H54 (cell line): ENCODE measurements at regions not wholly inside any gene's neighbourhood (a gene's known extent, or its start where the extent isn't known, plus 50 kb on each side); places are given as distances from the start of the nearest gene placed in this dataset.
"Not testable (repeated sequence)": the region's sequence is repeated elsewhere in the genome, so short reads cannot be mapped to it uniquely, and the experiment has no call there.

Experiments
- DNase-seq: peaks from one replicate; pipeline ENCODE4 v3.0.0; 2011; ENCODE audit warnings: low spot score, mixed read lengths; ENCODE audit not compliant: insufficient read length
- FAIRE-seq: peaks from 3 replicates; lab custom pipeline; 2011; peaks lifted over from hg19 to GRCh38; lab: Jason Lieb, UNC
- POLR2A ChIP-seq: IDR thresholded peaks from 2 replicates; pipeline ENCODE4 v1.6.1; 2011; ENCODE audit warnings: low read depth, mild to moderate bottlenecking, low read length

GRCh38 chr20:5433352-5433751 lies 116.6 kb upstream of the PROKR2 start:
- no peak for FAIRE-seq
- DNase-seq: no peak
- TF ChIP-seq POLR2A: no peak

DNA sequence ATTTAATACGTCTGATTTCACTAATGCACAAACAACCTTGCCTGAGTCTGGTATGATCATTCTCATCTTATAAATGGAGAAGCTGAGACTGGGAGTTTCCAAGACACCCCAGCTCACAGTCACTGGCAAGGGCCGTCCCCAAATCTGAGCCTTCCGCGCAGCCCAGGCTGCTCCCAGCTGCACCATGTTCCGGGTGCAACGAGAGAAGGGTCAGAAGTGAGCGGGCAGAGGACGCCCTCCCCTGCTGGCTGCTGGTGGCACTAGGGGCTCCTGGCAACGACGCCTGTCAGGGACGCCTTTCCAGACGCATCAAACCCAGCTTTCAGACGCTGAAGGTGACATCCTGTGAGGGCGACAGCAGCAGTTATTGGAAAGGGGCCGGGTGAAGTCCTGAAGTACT lies 115.3 kb upstream of the PROKR2 start:
- TF ChIP-seq POLR2A: no peak
- FAIRE-seq (no peak), DNase-seq (no peak)

DNA sequence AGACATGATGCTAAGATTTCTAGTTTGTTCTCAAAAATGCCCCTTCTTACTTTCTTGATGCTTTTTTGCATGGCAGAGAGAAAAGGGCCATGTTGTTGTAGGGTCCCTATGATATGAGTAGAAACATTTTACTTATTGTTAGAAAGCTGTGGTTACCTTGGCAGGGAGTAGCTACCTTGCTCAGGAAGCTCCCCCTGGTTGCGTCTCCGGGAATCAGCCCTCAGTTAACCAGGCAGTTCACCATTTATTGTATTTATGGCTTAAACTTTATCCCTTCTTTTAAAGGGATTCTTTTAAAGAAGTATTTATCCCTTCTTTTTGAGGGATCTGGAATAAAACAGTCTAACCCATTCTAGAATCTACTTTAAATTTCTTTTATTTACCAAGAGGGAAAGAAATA lies 113.9 kb upstream of the PROKR2 start:
- no peak for FAIRE-seq

DNA sequence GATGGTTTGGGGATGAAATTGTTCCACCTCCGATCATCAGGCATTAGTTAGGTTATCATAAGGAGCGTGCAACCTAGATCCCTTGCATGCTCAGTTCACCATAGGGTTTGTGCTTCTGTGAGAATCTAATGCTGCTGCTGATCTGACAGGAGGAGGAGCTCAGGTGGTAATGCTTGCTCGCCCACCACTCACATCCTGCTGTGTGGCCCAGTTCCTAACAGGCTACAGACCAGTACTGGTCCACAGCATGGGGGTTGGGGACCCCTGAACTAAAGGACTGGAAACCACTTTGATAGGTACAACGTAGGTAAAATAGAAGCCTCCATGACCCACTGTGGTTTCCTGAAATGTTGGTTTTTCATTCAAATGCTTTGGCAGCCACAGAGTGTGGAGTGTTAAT lies 109.3 kb upstream of the PROKR2 start:
- DNase-seq (no peak), FAIRE-seq (no peak)
- TF ChIP-seq POLR2A: no peak

More for the DNA sequence above, 113.9 kb upstream of the PROKR2 start:
- no peak for TF ChIP-seq POLR2A
- DNase-seq: no peak

GRCh38 chr20:5416086-5416485 lies 99.3 kb upstream of the PROKR2 start:
- no peak for FAIRE-seq
- DNase-seq: no peak
- TF ChIP-seq POLR2A: no peak

DNA sequence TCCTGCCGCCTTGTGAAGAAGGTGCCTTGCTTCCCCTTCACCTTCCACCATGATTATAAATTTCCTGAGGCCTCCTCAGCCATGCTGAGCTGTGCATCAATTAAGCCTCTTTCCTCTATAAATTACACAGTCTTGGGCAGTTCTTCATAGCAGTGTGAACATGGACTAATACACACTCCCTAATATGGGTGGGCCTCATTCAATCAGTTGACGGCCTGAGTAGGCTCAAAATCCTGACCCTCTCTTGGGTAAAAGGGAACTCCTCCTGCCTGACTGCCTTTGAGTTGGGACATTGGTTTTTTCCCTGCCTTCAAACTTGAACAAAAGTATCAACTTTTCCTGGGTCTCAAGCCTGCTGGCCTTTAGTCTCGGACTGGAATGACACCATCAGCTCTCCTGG lies 96.6 kb upstream of the PROKR2 start:
- DNase-seq (no peak), FAIRE-seq (no peak)
- TF ChIP-seq POLR2A: no peak

DNA sequence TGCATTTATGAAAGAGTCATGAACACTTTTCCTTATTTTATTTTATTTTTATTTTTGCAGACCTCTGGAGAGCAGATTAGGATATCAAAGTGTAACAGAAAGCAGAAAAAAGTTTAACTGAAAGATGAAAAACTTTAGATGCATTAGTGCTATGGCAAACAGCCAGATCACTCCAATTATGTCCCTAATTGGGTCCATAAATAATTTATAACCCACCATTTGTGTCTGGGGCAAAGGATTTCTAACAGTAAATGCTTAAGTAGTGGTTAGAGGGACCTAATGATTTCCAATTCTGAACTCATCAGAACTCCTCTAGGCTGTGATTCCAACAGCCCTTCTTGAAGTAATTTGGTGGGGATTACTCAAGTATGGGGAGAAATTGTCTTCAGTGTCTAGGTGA lies 93.7 kb upstream of the PROKR2 start:
- DNase-seq (no peak), FAIRE-seq (no peak)
- no peak for TF ChIP-seq POLR2A

DNA sequence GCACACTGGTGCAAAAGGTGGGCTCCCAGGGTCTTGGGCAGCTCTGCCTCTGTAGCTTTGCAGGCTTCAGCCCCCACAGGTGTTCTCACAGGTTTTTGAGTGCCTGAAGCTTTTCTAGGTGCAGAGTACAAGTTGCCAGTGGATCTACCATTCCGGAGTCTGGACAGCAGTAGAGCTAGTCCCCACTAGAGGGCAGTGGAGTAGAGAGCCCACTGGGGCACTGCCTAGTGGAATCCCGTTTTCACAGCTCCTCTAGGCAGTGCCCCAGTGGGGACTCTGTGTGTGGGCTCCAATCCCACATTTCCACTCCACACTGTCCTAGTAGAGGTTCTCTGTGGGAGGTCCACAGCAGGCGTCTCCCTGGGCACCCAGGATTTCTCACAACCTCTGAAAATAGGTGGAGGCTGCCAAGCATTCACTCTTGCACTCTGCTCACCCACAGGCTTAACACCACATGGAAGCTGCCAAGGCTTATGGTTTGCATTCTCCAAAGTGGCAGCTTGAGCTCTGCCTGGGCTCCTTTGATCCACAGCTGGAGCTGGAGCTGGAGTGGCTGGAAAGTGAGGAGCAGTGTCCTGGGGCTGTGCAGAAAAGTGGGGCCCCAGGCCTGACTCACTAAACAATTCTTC lies 86.3 kb upstream of the PROKR2 start:
- FAIRE-seq (no peak), DNase-seq (peak; percentile 16)
- no peak for TF ChIP-seq POLR2A

- no peak for TF ChIP-seq POLR2A
- FAIRE-seq: no peak
- DNase-seq: no peak
These were observed 84.6 kb upstream of the PROKR2 start for GRCh38 chr20:5401277-5401875.

GRCh38 chr20:5400164-5400762 lies 83.5 kb upstream of the PROKR2 start:
- FAIRE-seq: no peak
- no peak for TF ChIP-seq POLR2A
- DNase-seq: no peak

DNA sequence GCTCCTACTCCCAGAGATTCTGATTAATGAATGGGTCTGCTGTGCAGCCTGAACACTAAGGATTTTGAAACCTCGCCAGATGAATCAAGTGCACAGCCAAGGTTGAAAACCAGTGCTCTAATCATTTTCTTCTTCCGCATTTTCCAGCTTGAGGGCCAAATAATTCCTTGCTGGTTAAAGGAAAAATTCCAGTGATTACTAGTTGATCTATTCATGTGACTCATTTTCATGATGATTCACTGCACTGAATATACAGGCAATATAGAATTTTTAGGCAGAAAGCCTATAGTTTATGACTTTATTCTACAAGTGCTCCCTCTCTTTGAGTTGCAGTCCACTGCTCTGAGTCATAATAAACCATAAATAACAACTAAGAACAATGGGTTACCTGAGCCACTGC lies 80.6 kb upstream of the PROKR2 start:
- DNase-seq: no peak
- no peak for TF ChIP-seq POLR2A
- FAIRE-seq: no peak

DNA sequence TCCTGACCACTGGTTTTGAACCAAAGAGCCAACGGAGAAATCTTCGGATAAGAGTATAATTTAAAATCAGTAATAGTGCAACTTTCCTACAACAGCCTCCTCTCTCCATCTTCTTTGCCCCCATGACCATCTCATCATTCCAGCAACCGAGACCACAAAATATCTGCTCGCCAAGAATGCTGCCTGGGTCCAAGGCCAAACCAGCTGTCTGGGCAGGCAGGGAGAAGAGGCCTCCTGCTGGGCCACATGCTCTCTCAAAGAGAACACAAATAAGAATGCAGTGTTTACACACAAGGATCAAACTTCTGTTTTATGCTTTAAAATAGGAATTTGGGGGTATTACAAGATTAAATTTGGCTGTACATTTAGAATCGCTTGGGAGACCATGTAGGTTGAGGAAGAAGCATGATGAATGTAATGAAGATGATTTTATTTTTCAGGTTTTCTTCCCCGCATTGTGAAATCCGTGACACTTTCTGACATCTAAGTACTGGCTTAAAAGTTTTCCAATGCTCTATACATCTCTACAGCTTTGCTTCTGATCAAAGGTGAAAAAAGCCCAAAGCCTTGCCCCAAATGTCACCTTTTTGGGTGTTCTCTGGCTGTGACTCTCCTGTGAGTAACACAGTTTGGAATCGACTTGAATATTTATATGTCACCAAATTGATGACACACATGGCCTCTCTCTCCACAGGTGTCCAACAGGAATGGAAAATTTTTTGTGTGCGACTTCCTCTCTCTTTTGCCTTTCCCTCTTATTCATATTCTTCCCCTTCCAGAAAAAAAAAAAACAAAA lies 79.4 kb upstream of the PROKR2 start:
- FAIRE-seq (no peak), DNase-seq (no peak)
- TF ChIP-seq POLR2A: no peak

GRCh38 chr20:5393218-5393870 lies 76.6 kb upstream of the PROKR2 start:
- no peak for FAIRE-seq
- TF ChIP-seq POLR2A: no peak
- no peak for DNase-seq

- TF ChIP-seq POLR2A: no peak
- FAIRE-seq (no peak), DNase-seq (no peak)
These were observed 74.0 kb upstream of the PROKR2 start for GRCh38 chr20:5390720-5391119.

- FAIRE-seq, DNase-seq: not testable (repeated sequence)
These were observed 70.1 kb upstream of the PROKR2 start for GRCh38 chr20:5386846-5387245.

- not testable (repeated sequence) for DNase-seq, FAIRE-seq
These were observed 64.8 kb upstream of the PROKR2 start for GRCh38 chr20:5381527-5381926.
